ENCODE measurements at regions not wholly inside any gene's neighbourhood (a gene's known extent, or its start where the extent isn't known, plus 50 kb on each side); places are given as distances from the start of the nearest gene placed in this dataset.
A peak's percentile ranks its signal among the peaks of the same experiment; 100 is the strongest.

DNA sequence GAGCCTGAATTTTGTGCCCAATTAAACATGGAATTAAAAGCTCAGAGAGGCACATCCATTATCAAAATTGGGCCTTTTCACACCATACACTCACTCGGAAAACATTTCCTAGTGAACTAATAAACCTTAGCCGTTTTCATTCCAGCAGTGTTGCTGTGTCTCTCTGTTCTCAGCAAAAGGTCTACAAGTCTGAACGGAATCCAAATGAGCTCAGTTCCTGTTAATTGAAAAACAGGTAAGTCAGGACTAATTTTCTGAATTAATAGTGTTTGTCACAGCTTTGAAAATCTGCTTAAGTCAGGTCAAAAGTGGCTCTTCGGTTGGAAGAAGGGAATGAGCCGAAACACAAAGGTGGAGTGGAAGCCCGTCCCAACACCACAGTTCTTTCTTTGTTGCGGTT lies 163.3 kb upstream of the RALGAPA2 start:
- DNase-seq, result no peak

DNA sequence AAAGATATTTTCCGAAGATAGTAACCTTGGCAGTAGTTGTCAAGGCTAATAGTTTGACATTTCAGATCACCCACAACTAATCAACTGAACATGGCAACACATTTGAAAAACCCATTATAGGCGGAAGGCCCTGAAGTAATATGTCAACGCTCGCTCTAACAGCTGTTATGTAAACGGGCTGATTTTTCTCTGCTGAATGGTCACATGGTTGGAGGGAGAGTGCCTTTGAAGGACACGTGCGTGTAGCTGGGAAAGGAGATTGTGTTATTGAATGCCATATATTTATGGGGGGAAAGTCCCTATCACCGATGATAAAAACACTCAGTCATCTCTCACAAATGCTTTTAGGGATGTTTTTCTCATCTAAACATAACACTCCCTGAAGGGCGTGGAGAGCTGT lies 160.0 kb upstream of the RALGAPA2 start:
- no peak for DNase-seq

DNA sequence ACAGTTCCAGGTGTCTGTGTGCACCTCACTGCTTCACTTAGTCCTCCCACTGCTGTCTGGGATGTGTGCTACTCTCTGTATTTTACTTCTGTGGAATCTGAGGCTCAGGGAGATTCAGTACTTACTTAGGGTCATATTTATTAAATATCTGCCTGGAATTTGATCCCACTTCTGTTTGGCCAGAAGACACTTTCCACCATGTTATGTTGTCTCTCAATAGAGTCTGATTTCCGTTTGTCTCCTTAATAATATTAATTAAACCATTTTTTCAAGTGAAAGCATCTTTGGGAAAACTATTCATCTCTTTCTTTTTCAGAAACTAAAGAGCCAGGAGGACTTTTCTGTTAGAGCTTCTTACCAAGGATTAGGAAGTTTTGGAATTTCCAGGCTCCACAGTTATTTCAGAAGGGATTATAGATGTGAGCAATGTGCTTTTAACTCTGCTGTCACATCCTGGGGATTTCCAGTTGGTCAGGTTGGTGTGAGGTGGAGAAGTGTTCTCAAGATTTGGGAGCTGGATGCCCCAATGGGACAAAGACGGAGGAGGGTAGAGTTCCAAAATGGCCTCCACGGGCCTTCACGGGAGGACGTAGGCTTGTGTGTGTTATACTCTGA lies 156.8 kb upstream of the RALGAPA2 start:
- DNase-seq, result no peak

DNA sequence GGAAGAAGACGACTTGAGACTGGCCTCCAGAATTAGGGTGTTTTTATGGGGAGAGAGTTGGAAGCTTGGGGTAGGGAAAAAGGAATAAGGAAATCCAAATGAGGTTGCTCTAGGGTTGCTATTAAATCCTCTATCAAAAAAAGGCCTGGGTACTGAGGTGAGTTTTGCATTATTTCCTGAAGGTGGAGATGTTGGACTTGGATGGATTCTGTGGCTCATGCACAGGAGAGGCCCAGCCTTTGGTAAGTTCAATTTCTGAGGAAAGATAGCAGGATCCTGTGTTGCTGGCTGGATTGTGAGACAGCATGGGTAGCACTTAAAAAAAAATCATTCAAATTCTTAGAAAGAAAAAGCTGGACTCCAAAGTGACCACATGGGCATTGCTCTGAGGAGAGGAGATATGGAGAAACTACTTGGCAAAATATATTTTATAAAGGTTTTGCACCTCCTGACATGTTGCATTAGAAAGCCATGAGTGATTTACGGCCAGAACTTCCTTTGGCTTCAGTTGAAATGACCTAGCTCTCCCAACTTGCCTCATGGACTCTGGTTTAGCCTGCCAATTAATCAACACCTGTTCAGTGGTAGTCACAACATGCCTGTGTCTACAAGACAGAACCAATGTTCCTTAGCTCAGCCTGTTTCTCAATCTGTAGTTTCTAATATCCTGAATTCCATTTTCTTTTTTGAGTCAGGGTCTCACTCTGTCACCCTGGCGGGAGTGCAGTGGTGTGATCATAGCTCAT lies 152.1 kb upstream of the RALGAPA2 start:
- peak; percentile 0 for DNase-seq

DNA sequence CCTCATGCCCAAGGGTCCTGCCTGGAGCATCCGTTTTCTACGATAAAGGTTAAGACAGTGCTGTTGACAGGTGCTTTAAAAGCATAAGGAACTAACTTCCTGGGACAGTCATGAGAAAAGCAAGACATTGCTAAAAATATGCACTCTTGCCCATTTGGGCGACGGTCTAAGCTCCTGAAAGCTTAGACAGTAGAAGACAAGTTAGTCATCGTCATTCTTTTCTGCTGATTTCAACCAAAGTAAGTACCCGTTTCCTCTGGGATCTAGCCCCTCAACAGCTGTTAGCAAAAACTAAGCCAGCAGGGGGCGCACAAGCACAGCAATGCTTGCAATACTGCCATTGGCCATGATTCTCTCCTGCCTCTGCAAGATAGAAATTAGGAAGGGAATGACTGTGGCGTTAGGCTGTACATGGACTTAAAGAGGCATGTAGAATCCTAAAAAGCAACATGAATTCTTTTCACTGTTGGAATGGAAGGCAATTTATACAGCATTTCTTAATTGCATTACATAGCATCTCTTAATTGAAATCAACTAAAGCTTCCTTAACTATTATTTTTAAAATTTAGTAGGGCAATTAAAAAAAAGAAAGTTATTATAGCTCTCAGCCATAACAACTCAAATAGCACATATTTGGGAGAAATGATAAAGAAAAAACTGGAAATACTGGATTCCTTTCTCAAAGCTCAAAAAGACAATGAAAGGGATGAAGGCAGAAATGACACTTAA lies 147.8 kb upstream of the RALGAPA2 start:
- DNase-seq, result peak; percentile 29

DNA sequence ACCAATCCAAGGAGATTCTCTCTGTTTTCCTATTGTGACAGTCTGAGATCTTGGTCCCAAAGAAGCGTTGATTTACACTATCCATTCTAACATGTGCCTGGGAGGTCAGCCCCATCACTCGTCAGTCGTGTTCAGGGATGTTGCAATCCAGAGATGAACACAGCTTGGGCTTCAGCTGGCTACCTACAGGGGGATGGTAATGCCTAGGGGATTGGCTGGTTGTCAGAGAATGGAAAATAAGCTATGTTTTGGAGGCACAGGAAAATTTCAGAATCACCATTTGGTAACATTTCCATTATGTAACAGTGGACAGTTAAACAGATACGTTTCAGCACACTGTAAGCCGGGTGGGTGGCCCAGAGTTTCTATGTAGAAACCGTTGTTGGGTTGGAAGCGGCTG lies 147.1 kb upstream of the RALGAPA2 start:
- DNase-seq, result no peak

DNA sequence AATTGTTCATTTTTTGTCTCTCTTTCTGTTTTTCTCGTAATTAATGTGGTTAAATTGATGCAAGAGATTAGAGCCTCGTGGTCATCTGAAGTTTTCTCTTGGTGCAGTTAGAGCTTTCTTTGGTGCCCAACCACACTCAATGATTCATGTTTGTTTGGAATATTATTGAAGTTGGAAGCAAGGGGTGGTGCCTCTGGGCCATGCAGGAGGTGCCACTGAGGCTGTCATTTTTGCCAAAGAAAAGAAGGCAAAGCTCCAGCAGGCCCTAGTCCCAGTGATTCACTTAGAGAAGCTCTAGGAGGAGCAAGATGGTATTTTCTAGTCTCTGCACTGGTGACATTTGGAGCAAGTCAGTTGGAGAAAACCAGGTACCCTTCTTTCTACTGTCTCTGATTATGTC lies 144.5 kb upstream of the RALGAPA2 start:
- no peak for DNase-seq

DNA sequence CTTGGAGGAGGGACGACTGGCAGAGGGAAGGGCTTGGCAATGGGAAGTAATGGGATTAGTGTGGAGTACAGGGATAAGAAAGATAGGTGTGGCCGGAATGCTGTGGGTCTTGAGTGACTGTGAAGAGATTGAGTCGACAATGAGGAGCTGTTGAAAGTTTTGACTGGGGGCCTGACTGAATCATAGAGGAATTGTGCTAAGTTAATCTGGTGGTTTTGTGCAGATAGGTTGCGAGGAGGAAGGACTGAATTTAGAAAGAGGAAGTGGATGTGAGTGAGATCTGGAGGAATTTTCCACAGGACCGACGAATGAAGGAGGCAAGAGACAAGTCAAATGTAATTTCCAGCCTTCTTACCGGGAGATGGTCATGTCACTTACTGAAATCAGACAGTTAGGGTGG lies 143.9 kb upstream of the RALGAPA2 start:
- no peak for DNase-seq

DNA sequence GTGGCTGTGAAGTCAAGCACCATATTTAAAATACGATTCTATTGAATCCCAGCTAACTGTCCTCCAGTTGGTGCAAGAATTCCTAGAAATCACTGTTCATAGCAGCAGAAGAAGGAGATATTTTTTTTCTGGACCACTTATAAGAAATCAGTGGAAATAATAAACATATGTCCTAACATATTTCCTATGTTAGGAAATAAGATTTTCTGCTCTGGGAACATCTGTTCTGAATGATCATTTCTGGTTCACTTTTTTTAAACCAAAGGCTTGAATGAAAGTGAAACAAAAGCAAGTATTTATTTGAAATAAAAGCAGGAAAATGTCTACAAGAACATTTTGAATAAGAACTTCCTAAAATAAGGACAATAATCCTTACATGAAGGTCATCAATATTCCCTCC lies 138.9 kb upstream of the RALGAPA2 start:
- DNase-seq, result no peak

DNA sequence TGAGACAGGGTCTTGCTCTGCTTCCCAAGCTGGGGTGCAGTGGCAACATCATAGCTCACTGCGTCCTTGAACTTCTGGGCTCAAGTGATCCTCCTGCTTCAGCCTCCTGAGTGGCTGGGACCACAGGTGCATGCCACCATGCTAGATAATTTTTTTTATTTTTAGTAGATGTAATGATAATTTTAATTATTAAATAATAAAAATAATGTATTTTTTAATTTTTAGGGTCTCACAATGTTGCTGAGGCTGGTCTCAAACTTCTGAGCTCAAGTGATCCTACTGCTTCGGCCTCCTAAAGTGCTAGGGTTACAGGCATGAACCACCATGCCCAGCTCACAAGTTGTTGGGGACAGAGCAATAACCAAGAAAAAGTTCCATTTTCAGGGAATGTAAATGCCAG lies 138.0 kb upstream of the RALGAPA2 start:
- no peak for DNase-seq

DNA sequence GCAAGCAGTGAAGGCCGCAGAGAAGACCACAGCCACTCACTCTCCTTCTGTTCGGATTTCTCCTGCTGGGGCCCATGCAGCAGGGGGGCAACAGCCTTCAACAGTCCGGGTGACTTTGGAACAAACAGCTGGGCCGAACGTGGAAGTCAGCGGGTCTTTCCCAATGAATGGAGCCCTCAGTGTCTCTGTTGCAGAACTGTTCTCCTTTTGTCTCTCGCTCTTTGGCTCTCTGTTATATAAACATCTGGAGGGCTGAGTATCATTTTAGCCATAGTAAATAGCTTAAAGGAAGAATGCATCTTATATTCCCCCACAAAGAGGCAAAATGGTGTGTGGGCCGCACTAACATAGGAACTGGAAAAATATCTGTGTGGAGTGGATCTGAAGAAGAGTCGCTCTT lies 136.7 kb upstream of the RALGAPA2 start:
- no peak for DNase-seq

DNA sequence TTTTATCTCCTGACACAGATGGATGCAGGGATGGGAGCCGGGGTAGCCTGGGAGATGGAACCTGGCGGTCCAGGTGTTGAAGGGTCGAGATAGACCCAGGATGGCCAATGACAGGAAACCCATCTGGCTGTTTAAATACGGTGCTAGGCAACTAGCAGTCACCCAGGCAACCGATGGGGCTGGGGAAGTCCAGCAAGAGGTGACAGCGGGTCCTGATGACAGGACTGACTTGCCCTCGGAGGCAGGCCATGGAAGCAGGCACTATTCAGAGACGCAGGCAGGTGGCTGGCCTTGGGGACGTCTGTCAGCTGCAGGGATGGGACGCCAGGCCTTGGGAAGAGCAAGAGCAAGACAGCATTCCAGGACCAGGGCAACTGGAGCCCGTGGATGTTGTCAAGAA lies 135.4 kb upstream of the RALGAPA2 start:
- DNase-seq, result no peak

DNA sequence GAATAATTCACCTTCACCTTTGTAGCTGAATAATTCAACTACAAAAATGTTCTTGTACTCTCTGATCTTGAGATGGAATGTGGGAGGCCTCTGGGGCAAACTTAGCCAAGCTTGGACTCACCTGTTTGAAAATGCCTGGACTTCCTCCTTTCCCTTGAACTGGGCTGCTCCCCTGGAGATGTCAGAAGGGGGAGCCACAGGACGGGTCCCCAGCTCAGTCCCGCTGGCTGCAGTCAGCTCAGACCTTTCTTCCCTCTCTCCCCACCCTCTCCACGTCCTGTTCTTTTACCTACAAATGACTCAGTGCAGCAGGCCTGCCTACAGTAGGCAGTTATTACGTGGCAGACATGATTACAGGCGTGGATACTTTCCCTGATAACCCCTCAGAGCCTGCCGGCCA lies 131.5 kb upstream of the RALGAPA2 start:
- DNase-seq, result no peak

DNA sequence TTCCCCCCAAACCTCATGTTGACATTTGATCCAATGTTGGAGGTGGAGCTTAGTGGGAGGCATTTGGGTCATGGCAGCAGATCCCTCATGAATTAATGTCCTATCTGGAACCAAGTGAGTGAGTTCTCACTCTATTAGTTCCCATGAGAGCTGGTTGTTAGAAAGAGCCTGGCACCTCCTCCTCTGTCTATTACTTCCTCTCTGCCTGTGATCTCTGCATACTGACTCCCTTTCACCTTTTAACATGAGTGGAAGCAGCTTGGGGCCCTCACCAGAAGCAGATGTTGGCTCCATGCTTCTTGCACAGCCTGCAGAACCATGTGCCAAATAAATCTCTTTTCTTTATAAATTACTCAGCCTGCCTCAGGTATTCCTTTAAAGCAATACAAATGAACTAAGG lies 127.3 kb upstream of the RALGAPA2 start:
- no peak for DNase-seq

DNA sequence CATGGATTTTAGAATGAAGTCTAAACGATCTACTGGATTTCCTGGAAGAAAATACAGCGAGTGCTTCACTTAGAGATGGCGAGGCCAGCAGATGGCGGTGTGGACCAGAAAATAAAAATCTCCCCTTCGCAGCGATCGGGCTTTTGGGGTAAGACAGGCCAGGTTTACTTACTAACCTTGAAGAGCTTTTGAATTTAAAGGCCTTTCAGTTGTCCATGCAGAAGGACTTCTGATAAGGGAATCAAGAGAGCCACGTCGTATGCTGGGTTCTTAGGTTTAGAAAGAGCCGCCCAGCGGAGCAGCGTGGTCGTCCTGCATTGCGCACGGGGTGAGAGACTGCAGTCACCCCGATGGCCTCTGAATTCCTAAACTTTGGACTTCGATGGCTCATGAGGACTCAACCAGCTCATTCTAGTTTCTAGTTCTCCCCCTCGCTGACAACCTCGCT lies 125.2 kb upstream of the RALGAPA2 start:
- DNase-seq, result peak; percentile 5

DNA sequence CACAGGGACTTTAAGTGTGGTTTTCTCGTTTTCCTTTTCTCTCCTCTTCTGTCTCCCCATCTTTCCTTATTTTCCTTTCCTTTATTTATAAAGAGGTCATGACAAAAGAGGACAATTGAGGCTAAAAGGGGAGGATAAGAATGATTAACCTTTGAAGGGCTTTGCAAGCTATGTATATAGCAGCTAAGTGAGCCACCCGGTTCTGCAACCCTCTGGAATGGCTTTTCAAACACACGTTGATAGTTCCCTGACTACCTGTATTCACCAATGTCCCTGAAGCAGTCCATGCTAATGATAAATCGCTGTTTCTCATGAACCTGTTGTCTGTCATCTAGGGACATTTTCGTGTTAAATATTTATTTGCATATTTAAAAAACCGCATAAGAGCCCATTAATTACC lies 124.4 kb upstream of the RALGAPA2 start:
- DNase-seq, result no peak

DNA sequence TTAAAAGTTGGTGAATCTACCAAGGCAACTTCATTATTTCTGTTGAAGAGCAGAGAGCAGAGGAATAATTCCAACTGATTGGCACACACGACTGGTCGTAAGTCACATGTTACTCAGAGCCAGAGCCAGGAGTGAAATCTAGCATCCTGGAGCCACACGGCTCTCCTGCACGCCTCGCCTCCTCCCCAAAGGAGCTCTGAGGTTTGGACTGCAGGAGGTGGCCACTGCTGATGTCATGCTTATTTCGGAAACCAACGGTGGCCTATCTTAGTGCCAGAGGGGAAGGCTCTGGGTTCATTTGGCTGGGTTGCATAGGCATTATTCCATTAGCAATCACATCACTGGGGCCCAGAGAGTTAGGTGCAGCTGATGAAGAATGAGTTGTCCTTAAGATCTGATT lies 123.5 kb upstream of the RALGAPA2 start:
- DNase-seq, result no peak

DNA sequence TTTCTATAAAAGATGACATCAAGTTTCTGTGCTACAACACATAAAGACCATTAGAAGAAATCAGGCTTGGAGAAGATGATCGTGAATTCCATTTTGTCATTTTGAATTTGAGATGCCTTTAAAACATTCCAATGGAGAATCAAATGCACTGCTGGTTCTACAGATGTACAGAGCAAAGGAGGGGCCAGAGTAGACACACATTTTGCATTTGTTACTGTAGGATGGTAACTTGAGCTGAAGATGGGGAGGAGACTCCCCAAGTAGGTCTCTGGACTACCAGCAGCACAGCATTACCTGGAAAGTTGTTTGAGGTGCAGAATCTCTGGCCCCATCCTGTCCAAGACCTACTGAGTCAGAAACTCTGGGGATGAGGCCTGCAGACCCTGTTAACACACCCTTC lies 121.6 kb upstream of the RALGAPA2 start:
- no peak for DNase-seq

DNA sequence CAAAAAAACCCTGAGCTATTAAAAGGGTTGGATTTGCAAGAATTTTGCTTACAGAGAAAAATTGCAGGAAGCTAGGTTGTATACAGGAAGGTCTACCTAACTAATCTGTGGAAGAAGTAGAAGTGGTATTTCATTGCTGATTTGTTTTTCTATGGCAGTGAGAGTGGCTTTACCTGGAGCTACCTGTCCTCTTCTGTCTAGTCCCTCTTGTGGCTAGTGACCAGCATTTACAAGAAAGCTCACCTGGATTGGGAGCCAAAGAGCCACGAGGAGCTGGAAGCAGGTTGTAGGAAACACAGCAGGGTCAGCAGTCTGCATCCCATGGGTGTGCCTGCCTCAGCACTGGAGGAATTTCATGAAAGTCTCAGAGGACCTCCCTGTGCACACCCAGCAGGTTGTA lies 120.3 kb upstream of the RALGAPA2 start:
- DNase-seq, result no peak

DNA sequence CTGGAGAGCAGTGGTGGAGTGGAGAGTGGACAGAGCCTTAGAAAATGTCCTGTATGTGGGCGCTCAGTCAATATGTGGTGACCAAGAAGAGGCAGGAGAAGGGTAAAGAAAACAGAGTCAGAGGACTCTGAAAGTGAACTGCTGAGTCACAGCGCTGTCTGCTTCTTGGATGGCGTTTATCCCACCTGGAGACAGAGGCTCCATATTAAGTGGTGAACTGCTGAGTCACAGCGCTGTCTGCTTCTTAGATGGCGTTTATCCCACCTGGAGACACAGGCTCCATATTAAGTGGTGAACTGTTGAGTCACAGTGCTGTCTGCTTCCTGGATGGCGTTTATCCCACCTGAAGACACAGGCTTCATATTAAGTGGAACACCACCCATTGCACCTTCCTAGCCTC lies 119.3 kb upstream of the RALGAPA2 start:
- no peak for DNase-seq

DNA sequence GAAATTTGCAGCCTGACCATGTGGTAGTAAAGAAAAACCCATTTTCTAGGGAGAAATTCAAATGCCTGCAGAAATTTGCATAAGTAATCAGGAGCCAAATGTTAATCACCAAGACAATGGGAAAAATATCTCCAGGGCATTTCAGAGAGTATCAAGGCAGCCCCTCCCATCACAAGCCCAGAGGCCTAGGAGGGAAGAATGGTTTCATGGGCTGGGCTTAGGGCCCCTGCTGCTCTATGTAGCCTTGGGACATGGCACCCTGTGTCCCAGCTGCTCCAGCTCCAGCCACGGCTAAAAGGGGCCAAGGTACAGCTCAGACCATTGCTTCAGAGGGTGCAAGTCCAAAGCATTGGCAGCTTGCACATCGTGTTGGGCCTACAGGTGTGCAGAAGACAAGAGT lies 117.2 kb upstream of the RALGAPA2 start:
- no peak for DNase-seq

DNA sequence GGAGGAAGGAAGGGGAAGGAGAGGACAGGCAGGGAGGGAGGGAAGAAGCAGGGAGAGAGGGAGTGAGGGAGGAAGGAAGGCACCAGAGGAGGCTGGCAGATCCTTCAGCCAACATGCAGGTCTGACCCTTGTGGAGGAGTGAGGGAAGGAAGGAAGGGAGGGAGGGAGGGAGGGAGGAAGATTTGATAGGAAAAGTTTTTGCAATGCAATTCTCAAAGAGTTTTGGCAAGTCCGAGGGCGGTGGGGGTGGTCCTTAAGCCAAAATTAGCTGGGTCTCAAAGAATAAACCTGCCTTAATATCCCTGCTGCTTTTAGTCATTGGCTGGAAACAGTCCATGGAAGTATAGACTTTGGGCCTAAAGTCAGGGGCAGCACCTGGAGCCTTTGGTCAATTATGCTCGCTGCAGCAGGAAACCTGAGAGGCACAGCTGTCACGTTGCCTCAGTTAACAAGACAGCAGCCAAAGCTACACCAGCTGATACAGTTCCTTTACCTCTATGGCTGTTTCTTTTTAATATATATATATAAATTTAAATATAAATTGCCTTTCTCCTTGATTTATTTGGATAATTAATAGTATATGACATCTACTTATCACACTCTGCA lies 115.7 kb upstream of the RALGAPA2 start:
- DNase-seq, result no peak

DNA sequence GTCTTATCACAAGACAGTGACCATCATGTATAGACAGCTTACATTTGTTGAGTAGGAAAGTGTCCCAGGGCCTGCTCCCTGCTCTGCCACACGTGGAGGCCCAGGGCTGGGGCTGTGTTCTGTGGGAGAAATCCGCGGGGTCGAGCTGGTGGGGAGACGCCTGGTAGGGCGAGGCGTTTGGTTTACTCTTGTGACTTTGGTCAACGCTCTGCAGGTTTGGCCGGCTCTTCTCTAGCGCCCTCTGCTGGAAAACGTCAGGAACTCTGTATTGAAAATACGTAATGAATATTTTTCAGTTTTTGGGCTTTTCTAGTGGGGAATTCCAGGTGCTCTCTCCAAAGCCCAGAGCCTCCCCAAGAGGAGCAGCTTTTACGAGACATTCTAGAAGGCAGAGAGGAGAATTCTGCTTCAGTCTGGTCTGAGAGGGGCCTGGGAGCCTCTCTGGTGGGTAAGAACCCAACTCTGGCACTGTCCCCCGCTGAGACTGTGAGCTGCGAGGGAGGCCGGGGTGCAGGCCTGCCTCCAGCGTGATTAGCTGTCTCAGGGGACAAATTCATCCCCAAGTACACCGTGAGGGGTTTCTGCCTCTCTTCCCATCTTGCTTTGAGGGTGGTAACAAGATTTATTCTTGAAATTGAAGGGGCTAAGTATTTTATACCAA lies 112.6 kb upstream of the RALGAPA2 start:
- DNase-seq, result no peak

Data from NCI-H187 treated with DMSO at 0.1 percent for 48 hours (cell line).